IMR-90 (cell line): ENCODE measurements at regions not wholly inside any gene's neighbourhood (a gene's known extent, or its start where the extent isn't known, plus 50 kb on each side); places are given as distances from the start of the nearest gene placed in this dataset.

Experiments
- ATAC-seq: fragments of 200-7000 bp; cut with Tn5 transposase; 2 replicates; pipeline ENCODE4 v1.9.1; 2020; ENCODE audit warnings: low read depth, mild to moderate bottlenecking, moderate library complexity
- BruUV-seq: library from RNA; stranded (reverse); fragments of 400-500 nt; replicated peaks from 2 replicates; lab custom pipeline; 2021; lab: Mats Ljungman, UMichigan
- CTCF ChIA-PET: fragments of 300-600 bp; formaldehyde crosslinking; extraction: SDS; loops from one replicate; lab custom pipeline; 2021; ENCODE audit warnings: antibody characterized with exemption; lab: Yijun Ruan, JAX
- POLR2A ChIA-PET: fragments of 300-600 bp; sonication (Branson Sonifier 250); formaldehyde crosslinking; loops from one replicate; lab custom pipeline; 2022; ENCODE audit warnings: antibody characterized with exemption; ENCODE audit not compliant: unreplicated experiment; lab: Charles Lee
- DNase-seq: peaks from one replicate; pipeline ENCODE4 v3.0.0; 2013
- H2AFZ ChIP-seq: replicated peaks from 2 replicates; pipeline ENCODE3; 2013; ENCODE audit warnings: low read length, mild to moderate bottlenecking; ENCODE audit not compliant: poor library complexity
- H2AK5ac ChIP-seq: 2 replicates; pipeline ENCODE4 v1.6.1; 2013; ENCODE audit warnings: low read depth, low read length, inconsistent platforms
- H2AK9ac ChIP-seq: replicated peaks from 2 replicates; pipeline ENCODE3; 2013; ENCODE audit warnings: mild to moderate bottlenecking, low read depth, low read length, moderate library complexity; ENCODE audit not compliant: poor library complexity
- H2BK120ac ChIP-seq: 2 replicates; pipeline ENCODE4 v1.6.1; 2013; ENCODE audit warnings: low read depth, low read length, inconsistent platforms
- H2BK15ac ChIP-seq: 3 replicates; pipeline ENCODE4 v1.6.1; 2013; ENCODE audit warnings: low read depth, low read length, inconsistent platforms
- H2BK20ac ChIP-seq: 2 replicates; pipeline ENCODE4 v1.6.1; 2013; ENCODE audit warnings: low read depth, mild to moderate bottlenecking, inconsistent platforms, low read length, moderate library complexity
- H2BK5ac ChIP-seq: 2 replicates; pipeline ENCODE4 v1.6.1; 2013; ENCODE audit warnings: mild to moderate bottlenecking, low read depth, low read length, inconsistent platforms; ENCODE audit not compliant: poor library complexity, severe bottlenecking
- H3K14ac ChIP-seq: replicated peaks from 2 replicates; pipeline ENCODE4 v1.6.1; 2013; ENCODE audit warnings: low read depth, low read length, inconsistent platforms
- H3K18ac ChIP-seq: 2 replicates; pipeline ENCODE4 v1.6.1; 2013; ENCODE audit warnings: low read depth, low read length, control low read depth
- H3K23ac ChIP-seq: 2 replicates; pipeline ENCODE4 v1.6.1; 2013; ENCODE audit warnings: low read depth, low read length, inconsistent platforms
- H3K27ac ChIP-seq: 2 replicates; pipeline ENCODE4 v1.5.1; 2013; ENCODE audit warnings: mild to moderate bottlenecking, control low read depth, low read length; ENCODE audit not compliant: insufficient read depth
- H3K27me3 ChIP-seq: 2 replicates; pipeline ENCODE4 v1.6.1; 2013; ENCODE audit warnings: low read length; ENCODE audit not compliant: control insufficient read depth, insufficient read depth
- H3K36me3 ChIP-seq: 2 replicates; pipeline ENCODE4 v1.6.1; 2013; ENCODE audit warnings: low read length, mixed read lengths; ENCODE audit not compliant: control insufficient read depth, insufficient read depth
- H3K4ac ChIP-seq: 2 replicates; pipeline ENCODE4 v1.6.1; 2013; ENCODE audit warnings: low read depth, low read length, inconsistent platforms
- H3K4me1 ChIP-seq: 2 replicates; pipeline ENCODE4 v1.6.1; 2013; ENCODE audit warnings: low read length, mixed read lengths; ENCODE audit not compliant: control insufficient read depth, insufficient read depth
- H3K4me2 ChIP-seq: 2 replicates; pipeline ENCODE4 v1.6.1; 2013; ENCODE audit warnings: low read depth, mild to moderate bottlenecking, control low read depth, low read length, moderate library complexity
- H3K4me3 ChIP-seq: 2 replicates; pipeline ENCODE4 v1.5.1; 2013; ENCODE audit warnings: low read depth, mild to moderate bottlenecking, control low read depth, low read length, moderate library complexity; ENCODE audit not compliant: insufficient read depth
- H3K56ac ChIP-seq: 2 replicates; pipeline ENCODE4 v1.6.1; 2013; ENCODE audit warnings: low read length, inconsistent platforms; ENCODE audit not compliant: insufficient read depth; ENCODE audit errors: extremely low read depth
- H3K79me1 ChIP-seq, 2 experiments: 2 replicates each; pipeline ENCODE4 v1.6.1; 2013; ENCODE audit warnings: low read length in 2 of 2, inconsistent platforms in 1 of 2, low read depth in 1 of 2
- H3K9ac ChIP-seq: 2 replicates; pipeline ENCODE4 v1.6.1; 2013; ENCODE audit warnings: low read depth, low read length, control low read depth
- H3K9me1 ChIP-seq: 2 replicates; pipeline ENCODE4 v1.6.1; 2013; ENCODE audit warnings: low read length, inconsistent platforms; ENCODE audit not compliant: insufficient read depth
- H3K9me3 ChIP-seq: 2 replicates; pipeline ENCODE4 v1.6.1; 2013; ENCODE audit warnings: low read length; ENCODE audit not compliant: control insufficient read depth, insufficient read depth
- H4K20me1 ChIP-seq: 2 replicates; pipeline ENCODE4 v1.6.1; 2013; ENCODE audit warnings: low read length, inconsistent platforms; ENCODE audit not compliant: insufficient read depth
- H4K5ac ChIP-seq: 2 replicates; pipeline ENCODE4 v1.6.1; 2013; ENCODE audit warnings: mild to moderate bottlenecking, low read depth, low read length, control low read depth
- H4K8ac ChIP-seq, 2 experiments: 2 replicates each; pipeline ENCODE4 v1.6.1; 2013; ENCODE audit warnings: low read depth in 2 of 2, low read length in 2 of 2, control low read depth in 1 of 2, inconsistent platforms in 1 of 2
- H4K91ac ChIP-seq: 2 replicates; pipeline ENCODE4 v1.6.1; 2013; ENCODE audit warnings: low read depth, low read length, inconsistent platforms; ENCODE audit not compliant: insufficient read depth
- BHLHE40 ChIP-seq: fragments of 150-350 bp; IDR thresholded peaks from 2 replicates; pipeline ENCODE4 v1.6.1; 2016; ENCODE audit warnings: mild to moderate bottlenecking, low read depth, low read length
- CHD1 ChIP-seq: IDR thresholded peaks from 2 replicates; pipeline ENCODE4 v1.6.1; 2012; ENCODE audit warnings: low read depth, low read length, improper control_type of control experiment
- FOS ChIP-seq: fragments of 150-350 bp; IDR thresholded peaks from 2 replicates; pipeline ENCODE4 v1.6.1; 2016; ENCODE audit warnings: low read depth, low read length
- MAZ ChIP-seq: IDR thresholded peaks from 2 replicates; pipeline ENCODE4 v1.6.1; 2012; ENCODE audit warnings: low read depth, mild to moderate bottlenecking, low read length, improper control_type of control experiment, moderate library complexity, borderline replicate concordance
- MXI1 ChIP-seq: IDR thresholded peaks from 2 replicates; pipeline ENCODE4 v1.6.1; 2012; ENCODE audit warnings: low read depth, mild to moderate bottlenecking, low read length, moderate library complexity, borderline replicate concordance
- NFE2L2 ChIP-seq: fragments of 150-350 bp; IDR thresholded peaks from 2 replicates; pipeline ENCODE4 v1.6.1; 2016; ENCODE audit warnings: low read depth, mild to moderate bottlenecking, low read length
- POLR2A ChIP-seq: IDR thresholded peaks from 2 replicates; pipeline ENCODE4 v1.6.1; 2012; ENCODE audit warnings: mild to moderate bottlenecking, low read depth, low read length
- RAD21 ChIP-seq: IDR thresholded peaks from 2 replicates; pipeline ENCODE4 v1.6.1; 2012; ENCODE audit warnings: low read length, improper control_type of control experiment
- RFX5 ChIP-seq: IDR thresholded peaks from 2 replicates; pipeline ENCODE4 v1.8.0; 2012; ENCODE audit warnings: low read depth, mild to moderate bottlenecking, low read length, moderate library complexity
- SMC3 ChIP-seq: fragments of 150-350 bp; IDR thresholded peaks from 2 replicates; pipeline ENCODE4 v1.6.1; 2016; ENCODE audit warnings: low read depth, mild to moderate bottlenecking, antibody characterized with exemption, low read length, moderate library complexity
- dilution Hi-C: fragments of 300-500 bp; cut with HindIII; formaldehyde crosslinking; loops from one replicate; pipeline ENCODE4 v1.14.3; 2018; ENCODE audit warnings: low sequenced_read_pairs; ENCODE audit not compliant: unreplicated experiment
- in situ Hi-C: fragments of 300-500 bp; cut with MboI; formaldehyde crosslinking; loops from 3 replicates; pipeline ENCODE4 v1.14.3; 2019; ENCODE audit warnings: low sequenced_read_pairs, inconsistent platforms, mixed read lengths
- intact Hi-C: fragments of 100-400 bp; cut with micrococcal nuclease; formaldehyde crosslinking; loops from 2 replicates; pipeline ENCODE4 v1.10.0; 2022
- TF ChIP-seq, protein P1 (sequence below): fragments of 150-350 bp; IDR thresholded peaks from 2 replicates; pipeline ENCODE4 v1.6.1; 2017; ENCODE audit warnings: mild to moderate bottlenecking, antibody characterized with exemption, low read length, low read depth
- TF ChIP-seq, protein P2 (sequence below): fragments of 150-350 bp; IDR thresholded peaks from 2 replicates; pipeline ENCODE4 v1.6.1; 2016; ENCODE audit warnings: low read depth, mild to moderate bottlenecking, low read length, moderate library complexity, borderline replicate concordance
- TF ChIP-seq, protein P3 (sequence below): conservative IDR thresholded peaks from 2 replicates; pipeline ENCODE4 v1.5.1; 2012; ENCODE audit warnings: mild to moderate bottlenecking, low read depth, low read length, improper control_type of control experiment

DNA sequence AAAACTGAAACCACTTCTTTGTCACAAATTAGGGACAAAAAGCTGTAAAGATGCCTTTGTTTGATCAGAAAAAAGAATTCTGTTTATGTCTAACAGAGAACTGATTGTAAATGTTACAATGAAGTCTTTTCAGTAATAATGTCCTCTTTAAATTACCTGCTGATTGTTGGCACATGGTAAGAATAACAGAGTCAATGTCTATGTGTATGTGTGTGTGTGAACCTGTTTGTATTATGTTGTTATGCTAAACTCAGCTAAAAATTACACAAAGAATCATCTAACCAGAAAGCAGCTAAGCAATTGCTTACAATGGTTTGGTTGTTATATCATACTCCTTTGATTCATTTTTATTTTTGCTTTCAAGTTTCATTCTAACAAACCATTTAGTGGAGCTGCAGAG lies 159.1 kb upstream of the PDZRN3 start:
- Histone ChIP-seq H2AFZ (no peak overlapping the region), H3K27ac (no peak overlapping the region), H3K79me1 (no peaks in the 10 kb centered on the region), H4K91ac (no peak overlapping the region), H3K4me2 (no peak overlapping the region), H2BK20ac (no peak overlapping the region), H3K27me3 (no peaks in the 10 kb centered on the region), H4K20me1 (no peaks in the 10 kb centered on the region), H2BK5ac (no peak overlapping the region), H3K36me3 (no peaks in the 10 kb centered on the region), H2BK120ac (no peak overlapping the region), H2BK15ac (no peak overlapping the region), H3K4me3 (no peak overlapping the region), H2AK9ac (no peak overlapping the region), H4K8ac (no peak overlapping the region), H3K18ac (no peak overlapping the region), H3K4me1 (0 out of 2 replicates have a peak, but pooled peaks cover 2% of the 10 kb centered on the region), H3K4ac (no peak overlapping the region), H2AK5ac (no peak overlapping the region), H3K9me3 (no peaks in the 10 kb centered on the region), H3K56ac (no peak overlapping the region), H3K14ac (no peak overlapping the region), H3K9me1 (no peaks in the 10 kb centered on the region; the same call in 1 of the 2 replicates), H3K23ac (no peak overlapping the region), H4K5ac (no peak overlapping the region), H3K9ac (no peak overlapping the region)
- dilution Hi-C loops, result no loop called here
- DNase-seq, result no peak
- no peak for ATAC-seq
- ChIA-PET CTCF (interaction anchor here (0.6 to 1.6 kb wide), 4 partner anchors 15 to 322 kb away, joined by 3 read pairs; no protein-coding TSS in a partner anchor), POLR2A (no interaction called here)
- BruUV-seq, result no TSS peak
- intact Hi-C loops, result no loop called here
- TF ChIP-seq RFX5 (no peak), RAD21 (no peak), POLR2A (no peak), MAZ (no peak), BHLHE40 (no peak), SMC3 (no peak), NFE2L2 (no peak), CHD1 (no peak), MXI1 (no peak), FOS (no peak)
- TF ChIP-seq, protein P1, sequence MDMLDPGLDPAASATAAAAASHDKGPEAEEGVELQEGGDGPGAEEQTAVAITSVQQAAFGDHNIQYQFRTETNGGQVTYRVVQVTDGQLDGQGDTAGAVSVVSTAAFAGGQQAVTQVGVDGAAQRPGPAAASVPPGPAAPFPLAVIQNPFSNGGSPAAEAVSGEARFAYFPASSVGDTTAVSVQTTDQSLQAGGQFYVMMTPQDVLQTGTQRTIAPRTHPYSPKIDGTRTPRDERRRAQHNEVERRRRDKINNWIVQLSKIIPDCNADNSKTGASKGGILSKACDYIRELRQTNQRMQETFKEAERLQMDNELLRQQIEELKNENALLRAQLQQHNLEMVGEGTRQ, result no peak
- TF ChIP-seq, protein P2, sequence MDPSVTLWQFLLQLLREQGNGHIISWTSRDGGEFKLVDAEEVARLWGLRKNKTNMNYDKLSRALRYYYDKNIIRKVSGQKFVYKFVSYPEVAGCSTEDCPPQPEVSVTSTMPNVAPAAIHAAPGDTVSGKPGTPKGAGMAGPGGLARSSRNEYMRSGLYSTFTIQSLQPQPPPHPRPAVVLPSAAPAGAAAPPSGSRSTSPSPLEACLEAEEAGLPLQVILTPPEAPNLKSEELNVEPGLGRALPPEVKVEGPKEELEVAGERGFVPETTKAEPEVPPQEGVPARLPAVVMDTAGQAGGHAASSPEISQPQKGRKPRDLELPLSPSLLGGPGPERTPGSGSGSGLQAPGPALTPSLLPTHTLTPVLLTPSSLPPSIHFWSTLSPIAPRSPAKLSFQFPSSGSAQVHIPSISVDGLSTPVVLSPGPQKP, result no peak
- TF ChIP-seq, protein P3, sequence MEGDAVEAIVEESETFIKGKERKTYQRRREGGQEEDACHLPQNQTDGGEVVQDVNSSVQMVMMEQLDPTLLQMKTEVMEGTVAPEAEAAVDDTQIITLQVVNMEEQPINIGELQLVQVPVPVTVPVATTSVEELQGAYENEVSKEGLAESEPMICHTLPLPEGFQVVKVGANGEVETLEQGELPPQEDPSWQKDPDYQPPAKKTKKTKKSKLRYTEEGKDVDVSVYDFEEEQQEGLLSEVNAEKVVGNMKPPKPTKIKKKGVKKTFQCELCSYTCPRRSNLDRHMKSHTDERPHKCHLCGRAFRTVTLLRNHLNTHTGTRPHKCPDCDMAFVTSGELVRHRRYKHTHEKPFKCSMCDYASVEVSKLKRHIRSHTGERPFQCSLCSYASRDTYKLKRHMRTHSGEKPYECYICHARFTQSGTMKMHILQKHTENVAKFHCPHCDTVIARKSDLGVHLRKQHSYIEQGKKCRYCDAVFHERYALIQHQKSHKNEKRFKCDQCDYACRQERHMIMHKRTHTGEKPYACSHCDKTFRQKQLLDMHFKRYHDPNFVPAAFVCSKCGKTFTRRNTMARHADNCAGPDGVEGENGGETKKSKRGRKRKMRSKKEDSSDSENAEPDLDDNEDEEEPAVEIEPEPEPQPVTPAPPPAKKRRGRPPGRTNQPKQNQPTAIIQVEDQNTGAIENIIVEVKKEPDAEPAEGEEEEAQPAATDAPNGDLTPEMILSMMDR, result no peak
- in situ Hi-C loops, result loop anchor here (10.0 kb wide), 1 partner anchor 269 kb away; no protein-coding TSS in a partner anchor
